Ascending aorta (tissue), 2 donors: ENCODE measurements at regions not wholly inside any gene's neighbourhood (a gene's known extent, or its start where the extent isn't known, plus 50 kb on each side); places are given as distances from the start of the nearest gene placed in this dataset.
"Not testable (repeated sequence)": the region's sequence is repeated elsewhere in the genome, so short reads cannot be mapped to it uniquely, and the experiment has no call there.

Experiments
- DNase-seq, 2 donors: peaks; one replicate each; pipeline ENCODE4 v3.0.0-alpha.2; 2019; ENCODE audit warnings: low spot score in 2 of 2
- H3K27ac ChIP-seq, 2 donors: fragments of 200-600 bp; sonication (generic); one replicate each; pipeline ENCODE4 v1.5.1; 2016 to 2017; ENCODE audit warnings: mild to moderate bottlenecking in 1 of 2
- H3K27me3 ChIP-seq: fragments of 200-600 bp; sonication (generic); one replicate; pipeline ENCODE4 v1.5.1; 2017
- H3K36me3 ChIP-seq, 2 donors: fragments of 200-600 bp; sonication (generic); one replicate each; pipeline ENCODE4 v1.5.1; 2016
- H3K4me1 ChIP-seq, 2 donors: fragments of 200-600 bp; sonication (generic); one replicate each; pipeline ENCODE4 v1.5.1; 2016 to 2017; ENCODE audit warnings: mild to moderate bottlenecking in 1 of 2
- H3K4me3 ChIP-seq, 2 donors: fragments of 200-600 bp; sonication (generic); one replicate each; pipeline ENCODE4 v1.5.1; 2016 to 2017; ENCODE audit warnings: mild to moderate bottlenecking in 1 of 2
- H3K9me3 ChIP-seq, 2 donors: fragments of 200-600 bp; sonication (generic); one replicate each; pipeline ENCODE4 v1.5.1; 2016
- CTCF ChIP-seq, 3 experiments: fragments of 200-600 bp in 2 of 3; fragments of 450-650 bp in 1 of 3; sonication (generic) in 2 of 3; IDR thresholded peaks; one replicate each; pipeline ENCODE4 v1.5.1; 2016 to 2019; ENCODE audit warnings: antibody characterized with exemption in 3 of 3, mild to moderate bottlenecking in 1 of 3, moderate library complexity in 1 of 3
- intact Hi-C: fragments of 100-400 bp; cut with DNase I; formaldehyde crosslinking; loops from one replicate; pipeline ENCODE4 v1.15.1; 2023

GRCh38 chr5:68067291-68067690 is 148.3 kb upstream of the PIK3R1 start:
- Histone ChIP-seq H3K9me3 (peaks cover 0 to 4% of the 10 kb centered on the region in 2 donors), H3K4me1 (no peaks in the 10 kb centered on the region), H3K4me3 (no peak overlapping the region), H3K27me3 (no peaks in the 10 kb centered on the region), H3K27ac (no peak overlapping the region), H3K36me3 (no peaks in the 10 kb centered on the region)
- DNase-seq = no peak
- intact Hi-C loops = no loop called here
- TF ChIP-seq CTCF (IDR thresholded peaks at IDR 0.05) = no peak

DNA sequence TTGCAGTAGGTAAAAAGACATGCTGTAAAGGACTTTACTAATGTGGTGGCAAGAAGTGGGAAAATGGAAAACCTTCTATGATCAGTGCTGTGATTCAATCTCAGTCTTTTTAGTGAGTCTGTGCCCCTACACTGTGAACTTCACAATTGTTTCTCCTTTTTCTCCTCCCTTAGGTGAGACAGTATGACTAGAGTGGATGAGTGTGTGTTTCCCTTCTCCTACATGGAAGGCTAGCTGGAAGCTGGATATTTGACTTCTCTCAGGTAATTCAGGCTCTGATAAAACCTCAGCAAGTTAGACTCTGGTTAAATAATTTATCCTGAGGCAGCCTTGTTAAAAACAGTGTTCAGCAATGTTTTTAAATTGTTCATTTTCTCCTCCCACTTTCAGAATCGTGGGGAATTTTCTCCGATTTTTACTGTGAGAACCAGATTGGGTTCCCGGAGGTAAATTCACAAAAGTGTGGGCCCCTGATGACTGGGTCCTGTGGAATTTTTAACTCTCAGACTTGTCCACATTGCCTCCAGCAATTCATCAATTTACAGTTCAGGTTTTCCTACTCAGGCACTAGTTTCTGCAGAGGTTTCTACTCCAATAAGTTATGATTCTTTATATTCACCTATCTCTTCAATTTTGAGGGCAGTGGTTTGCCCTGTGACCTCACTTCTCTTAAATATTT is 149.1 kb upstream of the PIK3R1 start:
- peaks cover 0 to 6% of the 10 kb centered on the region in 2 donors for H3K9me3 ChIP-seq
- DNase-seq = no peak
- H3K36me3 ChIP-seq = no peaks in the 10 kb centered on the region
- no peaks in the 10 kb centered on the region for H3K4me1 ChIP-seq
- H3K4me3 ChIP-seq = no peak overlapping the region
- no peaks in the 10 kb centered on the region for H3K27me3 ChIP-seq
- TF ChIP-seq CTCF (IDR thresholded peaks at IDR 0.05) = no peak
- H3K27ac ChIP-seq = no peak overlapping the region
- intact Hi-C loops = no loop called here

DNA sequence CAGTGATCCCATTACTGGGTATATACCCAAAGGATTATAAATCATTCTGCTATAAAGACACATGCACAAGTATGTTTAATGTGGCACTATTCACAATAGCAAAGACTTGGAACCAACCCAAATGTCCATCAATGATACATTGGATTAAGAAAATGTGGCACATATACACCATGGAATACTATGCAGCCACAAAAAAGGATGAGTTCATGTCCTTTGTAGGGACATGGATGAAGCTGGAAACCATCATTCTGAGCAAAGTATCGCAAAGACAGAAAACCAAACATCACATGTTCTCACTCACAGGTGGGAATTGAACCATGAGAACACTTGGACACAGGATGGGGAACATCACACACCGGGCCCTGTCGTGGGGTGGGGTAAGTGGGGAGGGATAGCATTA is 150.2 kb upstream of the PIK3R1 start:
- H3K4me3 ChIP-seq, intact Hi-C loops, DNase-seq, H3K27me3 ChIP-seq, H3K27ac ChIP-seq, H3K36me3 ChIP-seq, H3K9me3 ChIP-seq, H3K4me1 ChIP-seq: not testable (repeated sequence)

GRCh38 chr5:68060382-68060781 is 155.2 kb upstream of the PIK3R1 start:
- no peak overlapping the region for H3K4me3 ChIP-seq
- H3K9me3 ChIP-seq = peaks cover 0 to 4% of the 10 kb centered on the region in 2 donors
- no peaks in the 10 kb centered on the region for H3K4me1 ChIP-seq
- no peaks in the 10 kb centered on the region for H3K36me3 ChIP-seq
- intact Hi-C loops = no loop called here
- no peak for DNase-seq
- no peak for TF ChIP-seq CTCF (IDR thresholded peaks at IDR 0.05)
- H3K27me3 ChIP-seq = no peaks in the 10 kb centered on the region
- no peak overlapping the region for H3K27ac ChIP-seq

DNA sequence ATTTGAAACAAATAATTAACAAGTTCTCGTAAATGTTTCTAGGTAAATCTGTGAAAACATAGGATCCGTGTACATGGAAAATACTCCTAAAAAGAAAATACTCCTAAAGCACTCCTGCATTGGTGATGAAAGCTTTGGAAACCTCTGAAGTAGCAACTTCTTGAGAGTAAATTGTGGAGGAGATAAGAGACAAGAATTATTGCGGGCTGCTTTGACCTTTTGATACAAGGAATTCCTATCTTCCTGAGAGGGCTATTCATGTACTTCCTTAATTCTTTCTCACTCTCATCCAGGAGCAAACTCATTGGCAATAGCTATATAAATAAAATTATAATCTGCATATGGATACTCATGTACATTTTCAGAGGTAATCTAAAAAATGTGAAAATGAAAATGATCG is 158.4 kb upstream of the PIK3R1 start:
- Histone ChIP-seq H3K4me3 (no peak overlapping the region), H3K36me3 (no peaks in the 10 kb centered on the region), H3K9me3 (peaks cover 0 to 4% of the 10 kb centered on the region in 2 donors), H3K27ac (no peak overlapping the region), H3K27me3 (no peaks in the 10 kb centered on the region), H3K4me1 (peaks cover 0 to 7% of the 10 kb centered on the region in 2 donors)
- DNase-seq = no peak
- no peak for TF ChIP-seq CTCF (IDR thresholded peaks at IDR 0.05)
- intact Hi-C loops = no loop called here

GRCh38 chr5:68055686-68056085 is 159.9 kb upstream of the PIK3R1 start:
- no peak for DNase-seq
- Histone ChIP-seq H3K36me3 (no peaks in the 10 kb centered on the region), H3K4me1 (peaks cover 0 to 7% of the 10 kb centered on the region in 2 donors), H3K27ac (no peak overlapping the region), H3K9me3 (no peaks in the 10 kb centered on the region), H3K4me3 (no peak overlapping the region), H3K27me3 (no peaks in the 10 kb centered on the region)
- TF ChIP-seq CTCF (IDR thresholded peaks at IDR 0.05) = no peak
- intact Hi-C loops = no loop called here
